HG02798 (cell line): ENCODE measurements at regions not wholly inside any gene's neighbourhood (a gene's known extent, or its start where the extent isn't known, plus 50 kb on each side); places are given as distances from the start of the nearest gene placed in this dataset.
"Not testable (repeated sequence)": the region's sequence is repeated elsewhere in the genome, so short reads cannot be mapped to it uniquely, and the experiment has no call there.

Experiments used
- ATAC-seq: cut with Tn5 transposase; IDR thresholded peaks from one replicate; pipeline ENCODE4 v1.9.1; 2021; ENCODE audit warnings: mild to moderate bottlenecking; ENCODE audit not compliant: unreplicated experiment, poor library complexity

GRCh38 chr1:88462096-88462487 lies 222.0 kb upstream of the PKN2 start:
- ATAC-seq = no peak

- no peak for ATAC-seq
Measured at GRCh38 chr1:88462488-88463261, 221.4 kb upstream of the PKN2 start.

DNA sequence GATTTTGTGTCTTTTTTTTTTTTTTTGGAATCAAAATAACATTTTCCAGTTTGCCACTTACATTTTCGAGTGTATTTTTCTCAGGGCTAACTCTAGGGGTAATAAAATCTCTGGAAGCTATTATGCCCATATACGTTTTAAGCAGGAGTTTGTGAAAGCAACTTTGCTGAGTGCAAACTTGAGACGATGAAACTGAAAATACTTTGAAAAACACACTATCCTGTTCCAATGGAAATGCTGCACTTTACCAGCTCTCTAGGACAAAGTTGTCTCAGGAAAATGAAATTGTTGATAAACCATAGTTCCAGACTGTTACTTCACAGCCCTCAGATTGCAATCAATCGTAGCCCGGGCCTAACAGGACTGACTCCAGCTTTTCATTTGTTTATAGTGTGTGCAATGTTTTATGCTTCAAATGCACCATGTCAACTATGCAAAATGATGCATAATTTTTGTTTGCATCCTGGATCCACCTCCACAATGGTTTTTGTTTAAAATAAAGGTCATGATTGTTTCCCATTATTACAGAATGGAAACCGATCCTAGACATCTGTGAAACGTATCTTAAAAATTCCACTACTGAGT lies 220.6 kb upstream of the PKN2 start:
- no peak for ATAC-seq

DNA sequence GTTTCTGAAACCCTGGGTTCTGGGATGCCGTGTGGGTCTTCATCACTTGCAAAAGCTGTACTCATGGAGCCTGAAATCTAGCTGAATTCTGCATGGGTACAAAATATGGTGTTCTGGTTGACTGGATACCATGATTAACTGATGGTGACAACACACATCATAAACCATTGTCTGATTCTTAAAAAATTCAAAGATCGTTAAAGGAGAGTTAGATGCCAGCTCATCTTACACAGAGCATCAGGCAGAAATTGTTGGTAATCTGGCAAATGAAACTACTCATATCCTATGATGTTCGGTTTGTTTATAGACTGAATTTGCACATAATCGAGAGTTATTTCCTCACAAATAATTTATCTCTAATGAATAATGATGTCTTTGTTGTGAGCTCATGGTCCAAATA lies 218.1 kb upstream of the PKN2 start:
- no peak for ATAC-seq

- no peak for ATAC-seq
Measured at GRCh38 chr1:88466899-88467580, 217.0 kb upstream of the PKN2 start.

- ATAC-seq = no peak
Measured at GRCh38 chr1:88472298-88472697, 211.8 kb upstream of the PKN2 start.

DNA sequence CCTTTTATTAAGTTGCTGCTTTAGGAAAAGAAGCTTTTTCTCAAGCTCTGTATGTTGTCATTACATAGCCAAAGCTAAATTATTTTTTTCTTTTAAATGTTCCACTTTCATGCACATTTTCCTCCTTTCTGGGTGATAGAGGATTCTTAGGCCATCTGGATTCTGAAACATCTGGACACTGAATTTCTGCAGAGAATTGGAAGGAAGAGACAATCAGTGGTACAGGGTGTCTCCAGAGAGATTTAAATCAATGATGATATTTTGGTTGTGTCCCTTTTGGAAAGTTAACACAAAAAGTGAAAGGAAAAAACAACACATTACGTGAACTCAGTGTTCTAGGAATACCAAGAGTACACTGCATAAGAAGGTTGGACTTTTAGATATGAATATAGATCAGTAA lies 211.4 kb upstream of the PKN2 start:
- ATAC-seq = no peak

- no peak for ATAC-seq
Measured at GRCh38 chr1:88474555-88475304, 209.3 kb upstream of the PKN2 start.

- no peak for ATAC-seq
Measured at GRCh38 chr1:88484881-88485280, 199.2 kb upstream of the PKN2 start.

DNA sequence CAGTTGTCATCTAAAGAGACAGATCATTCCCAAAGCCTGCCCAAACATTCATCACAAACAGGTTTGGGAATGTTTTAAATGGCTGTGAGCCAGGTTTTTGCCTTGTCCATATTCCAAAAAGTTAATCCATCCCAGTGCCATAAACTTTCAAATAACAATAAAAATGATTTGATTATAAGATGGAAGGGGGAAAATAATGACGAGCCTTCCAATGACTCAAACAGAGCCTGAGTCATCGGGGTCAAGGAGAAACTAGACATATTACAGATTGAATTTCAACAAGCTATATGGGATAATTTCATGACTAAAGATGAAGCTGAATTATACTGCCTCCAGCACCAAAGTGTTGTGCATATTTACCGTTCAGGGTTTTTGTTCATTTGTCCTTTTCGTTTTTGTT lies 195.8 kb upstream of the PKN2 start:
- ATAC-seq = no peak

- ATAC-seq = no peak
Measured at GRCh38 chr1:88490676-88491075, 193.4 kb upstream of the PKN2 start.

DNA sequence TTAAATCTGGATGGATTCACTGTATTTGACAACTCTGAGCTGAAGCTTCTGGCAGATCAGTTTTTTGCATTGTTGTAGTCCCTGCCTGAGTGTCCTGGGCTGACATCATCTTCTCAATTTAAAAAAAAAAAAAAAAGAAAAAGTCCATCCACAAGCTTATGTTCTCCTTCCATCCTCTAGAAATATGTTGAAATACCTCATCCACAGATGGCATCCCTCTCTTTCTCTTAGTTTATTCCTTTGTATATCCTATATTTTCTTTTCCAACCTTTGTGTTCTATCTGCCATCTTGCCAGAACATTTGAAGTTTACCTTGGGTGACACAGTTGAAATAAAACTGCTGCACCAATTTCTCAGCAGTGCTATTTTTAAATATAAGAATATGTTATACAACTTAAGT lies 184.4 kb upstream of the PKN2 start:
- no peak for ATAC-seq

- no peak for ATAC-seq
Measured at GRCh38 chr1:88502886-88503285, 181.2 kb upstream of the PKN2 start.

- ATAC-seq = no peak
Measured at GRCh38 chr1:88503646-88504045, 180.4 kb upstream of the PKN2 start.

DNA sequence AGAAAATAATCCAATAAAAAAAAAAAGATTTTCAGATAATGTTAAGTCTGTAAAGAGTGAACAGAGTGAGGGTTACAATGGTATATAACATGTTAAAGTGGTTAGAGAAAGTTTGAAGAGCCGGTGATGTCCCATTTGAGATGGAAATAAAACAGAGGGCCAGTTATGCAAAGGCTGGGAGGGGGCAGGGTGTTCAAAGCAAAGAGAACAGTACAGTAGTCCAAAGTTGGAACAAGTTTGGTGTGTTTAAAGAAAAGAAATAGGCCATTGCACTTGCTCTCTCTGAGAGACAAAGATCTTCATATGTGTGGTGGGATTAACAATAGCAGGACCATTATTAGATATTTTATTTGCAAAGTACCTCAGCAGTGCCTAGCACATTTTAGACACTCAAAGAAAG lies 179.5 kb upstream of the PKN2 start:
- ATAC-seq = no peak

GRCh38 chr1:88509379-88509778 lies 174.7 kb upstream of the PKN2 start:
- ATAC-seq = no peak

DNA sequence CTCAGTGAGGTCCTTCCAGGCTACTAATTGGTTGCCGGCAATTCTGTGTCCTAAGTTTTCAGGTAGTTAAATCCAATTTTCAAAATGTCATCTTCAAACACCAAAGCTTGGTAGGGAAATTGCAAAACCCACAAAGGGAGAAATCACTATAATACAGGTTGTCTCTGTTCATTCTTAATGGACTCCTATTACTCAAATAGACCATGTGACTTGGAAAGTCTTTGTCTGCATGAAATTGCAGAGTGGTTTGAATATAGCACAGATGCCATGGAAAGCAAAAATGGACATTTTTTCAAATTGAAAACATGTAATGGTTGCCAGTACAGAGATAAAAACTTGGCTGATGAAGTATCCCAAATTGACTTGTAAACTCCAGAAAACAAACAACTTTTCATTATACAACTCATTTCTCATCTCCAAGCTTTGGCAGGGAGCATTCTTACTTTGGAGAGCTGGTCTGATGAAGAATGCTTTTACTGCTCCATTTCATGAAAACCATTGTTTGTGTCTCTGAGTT lies 169.5 kb upstream of the PKN2 start:
- ATAC-seq = no peak

DNA sequence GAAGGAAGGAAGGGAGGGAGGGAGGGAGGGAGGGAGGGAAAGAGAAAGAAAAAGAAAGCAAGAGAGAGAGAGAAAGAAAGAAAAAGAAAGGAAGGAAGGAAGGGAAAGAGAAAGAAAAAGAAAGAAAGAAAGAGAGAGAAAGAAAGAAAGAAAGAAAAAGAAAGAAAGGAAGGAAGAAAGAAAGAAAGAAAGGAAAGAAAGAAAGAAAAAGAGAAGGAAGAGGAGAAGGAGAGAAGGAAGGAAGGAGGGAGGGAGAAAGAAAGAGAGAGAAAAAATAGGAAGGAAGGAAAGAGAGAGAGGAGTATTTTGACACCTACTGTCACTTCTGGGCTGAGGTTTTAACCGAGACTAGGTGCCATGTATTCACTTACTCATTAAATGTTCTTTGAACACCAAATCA lies 166.6 kb upstream of the PKN2 start:
- not testable (repeated sequence) for ATAC-seq

DNA sequence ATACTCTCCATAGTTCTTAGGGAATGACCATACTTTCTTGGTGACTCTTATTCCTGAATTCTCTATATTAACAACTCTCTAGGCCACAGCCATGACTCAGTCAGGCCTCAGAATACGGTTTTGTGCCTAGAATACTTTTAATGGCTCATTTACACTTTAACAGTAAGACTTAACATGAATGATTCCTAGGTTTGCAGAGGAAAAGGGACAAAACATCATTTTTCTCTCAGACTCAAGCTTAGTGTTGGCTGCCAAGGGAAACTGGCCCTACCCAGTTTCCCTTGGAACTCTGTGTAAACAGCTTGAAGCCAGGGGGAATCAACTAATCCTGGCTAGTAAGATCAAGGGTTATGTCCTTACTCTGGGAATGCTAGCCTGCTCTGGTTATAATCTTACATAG lies 164.9 kb upstream of the PKN2 start:
- no peak for ATAC-seq

- no peak for ATAC-seq
Measured at GRCh38 chr1:88523854-88524528, 160.1 kb upstream of the PKN2 start.
